Suppressor macrophage (primary cell): ENCODE measurements at regions not wholly inside any gene's neighbourhood (a gene's known extent, or its start where the extent isn't known, plus 50 kb on each side); places are given as distances from the start of the nearest gene placed in this dataset.
"Not testable (repeated sequence)": the region's sequence is repeated elsewhere in the genome, so short reads cannot be mapped to it uniquely, and the experiment has no call there.

Experiments
- DNase-seq, 4 experiments: peaks; one replicate each; pipeline ENCODE4 v3.0.0-alpha.2; 2020 to 2022

DNA sequence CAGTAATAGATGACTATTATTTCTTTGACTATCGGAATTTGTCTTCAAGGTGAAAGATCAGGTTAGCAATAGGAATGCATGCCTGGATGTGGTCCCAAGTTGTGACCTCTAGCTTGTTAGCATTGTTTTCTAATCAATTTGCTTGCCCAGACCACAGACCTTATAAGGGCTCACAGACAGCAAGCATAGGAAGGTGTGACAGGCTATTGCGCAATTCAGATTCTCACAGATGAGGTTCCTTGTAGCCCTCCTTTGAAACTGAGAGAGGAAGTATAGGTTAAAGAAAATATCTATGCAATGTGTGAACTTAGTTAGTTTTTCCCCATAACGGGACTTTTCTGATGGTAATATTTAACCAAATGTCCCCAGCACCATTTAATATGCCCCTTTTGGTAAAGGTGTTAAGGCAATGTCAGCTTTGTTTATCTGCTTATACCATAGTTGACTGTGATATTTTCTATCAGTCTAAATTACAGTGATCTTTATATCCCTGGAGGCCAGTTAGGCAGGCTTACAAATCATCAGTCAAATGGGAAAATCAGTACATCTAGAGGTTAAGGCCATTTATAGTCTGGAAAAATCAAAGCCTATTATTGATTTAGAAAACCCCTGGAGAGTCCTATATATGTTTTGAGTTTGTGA is 168.1 kb upstream of the MBNL1 start:
- DNase-seq: peak in 3 of 4 experiments; percentile 19 to 48 (median 44)

GRCh38 chr3:152102410-152102809 is 166.3 kb upstream of the MBNL1 start:
- DNase-seq: no peak

- no peak for DNase-seq
These were observed 165.5 kb upstream of the MBNL1 start for GRCh38 chr3:152103257-152103656.

DNA sequence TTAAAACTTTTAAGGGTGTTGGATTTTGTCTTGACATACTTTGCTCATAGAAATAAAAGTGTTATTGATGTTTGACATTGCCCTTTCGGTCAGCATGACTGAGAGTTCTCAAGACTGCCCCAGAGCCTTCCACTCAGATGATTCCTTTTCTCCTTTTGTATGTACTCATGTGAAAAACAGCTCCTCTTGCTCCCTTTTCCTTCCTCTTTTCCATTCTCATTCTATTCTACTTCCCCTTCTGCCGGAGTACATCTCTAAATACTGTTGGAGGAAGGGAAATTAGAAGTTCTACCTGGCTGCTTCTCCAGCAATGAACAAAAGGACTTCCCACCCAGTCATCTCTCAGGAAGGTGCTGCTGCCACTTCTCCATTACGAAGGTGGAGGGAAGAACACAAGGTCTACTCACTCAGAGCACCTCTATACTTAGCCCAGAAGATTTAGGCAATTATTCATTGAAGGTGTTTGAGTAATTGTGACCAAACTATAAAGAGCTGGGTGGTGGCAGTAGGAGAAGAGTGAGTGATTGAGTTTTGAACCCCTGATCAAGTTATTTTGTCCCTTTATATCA is 163.8 kb upstream of the MBNL1 start:
- peak; percentile 41 to 80 (median 64) for DNase-seq

DNA sequence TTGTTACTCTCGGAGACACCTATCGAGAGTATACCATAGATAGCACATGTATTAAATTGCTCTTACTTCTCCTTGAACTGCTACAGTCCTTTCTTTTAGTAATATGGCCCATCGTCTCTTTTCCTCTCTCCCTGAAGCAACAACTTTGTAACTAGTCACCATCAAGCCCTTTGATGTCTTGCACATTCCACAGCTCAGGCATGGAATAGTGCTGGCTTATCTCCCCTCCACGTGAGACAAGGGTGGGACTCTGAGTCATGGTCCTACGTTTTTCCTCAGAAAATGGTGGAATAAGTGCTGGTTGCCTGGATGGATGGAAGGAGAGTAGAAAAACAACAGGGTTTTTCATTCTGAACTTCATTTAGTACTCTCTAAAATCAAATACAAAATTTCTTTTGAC is 163.3 kb upstream of the MBNL1 start:
- DNase-seq: no peak

GRCh38 chr3:152109038-152109437 is 159.7 kb upstream of the MBNL1 start:
- no peak for DNase-seq

DNA sequence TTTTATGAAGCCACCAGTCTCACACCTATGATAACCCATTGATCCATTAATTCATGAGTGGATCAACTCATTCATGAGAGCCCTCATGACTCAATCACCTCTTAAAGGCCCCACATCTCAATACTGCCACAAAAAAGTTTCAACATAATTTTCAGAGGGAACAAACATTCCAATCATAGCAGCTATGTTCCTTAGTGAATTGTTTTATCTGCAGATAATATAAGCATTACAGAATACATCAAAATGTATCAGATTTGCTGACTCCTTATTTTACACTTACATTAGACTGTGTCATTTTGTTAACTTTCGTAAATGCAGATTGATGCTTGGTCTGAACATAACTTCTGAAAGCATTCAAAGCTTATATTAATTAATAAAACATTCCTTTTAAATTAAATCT is 155.3 kb upstream of the MBNL1 start:
- no peak for DNase-seq

DNA sequence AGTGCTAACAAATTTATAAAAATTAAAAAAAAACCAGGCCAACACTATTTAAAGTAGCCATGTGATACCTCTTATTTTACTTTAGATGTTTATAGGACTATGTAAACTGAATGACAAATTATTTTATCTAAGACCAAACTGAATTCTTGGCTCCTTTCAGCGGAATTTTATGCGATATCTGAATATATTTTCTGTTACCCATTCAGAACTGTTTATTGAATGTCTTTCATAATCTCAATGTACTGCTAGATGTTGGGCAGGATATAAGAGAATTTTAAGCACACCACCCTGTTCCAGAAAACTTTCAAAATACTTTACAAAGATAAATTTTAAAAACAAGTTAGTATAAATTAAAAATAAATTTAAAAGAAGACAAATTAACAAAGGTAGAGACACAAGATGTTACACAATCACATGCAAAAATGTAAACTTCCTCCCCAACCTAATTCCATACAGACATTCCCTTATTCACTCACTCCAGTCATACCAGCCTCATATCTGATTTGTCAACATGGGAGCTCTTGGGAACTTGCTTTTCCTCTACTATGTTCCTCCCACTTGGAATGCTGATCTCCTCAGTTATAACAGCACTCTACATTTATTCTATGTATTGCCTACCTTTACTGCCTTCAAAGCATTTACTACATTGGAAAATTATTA is 154.6 kb upstream of the MBNL1 start:
- DNase-seq: no peak

DNA sequence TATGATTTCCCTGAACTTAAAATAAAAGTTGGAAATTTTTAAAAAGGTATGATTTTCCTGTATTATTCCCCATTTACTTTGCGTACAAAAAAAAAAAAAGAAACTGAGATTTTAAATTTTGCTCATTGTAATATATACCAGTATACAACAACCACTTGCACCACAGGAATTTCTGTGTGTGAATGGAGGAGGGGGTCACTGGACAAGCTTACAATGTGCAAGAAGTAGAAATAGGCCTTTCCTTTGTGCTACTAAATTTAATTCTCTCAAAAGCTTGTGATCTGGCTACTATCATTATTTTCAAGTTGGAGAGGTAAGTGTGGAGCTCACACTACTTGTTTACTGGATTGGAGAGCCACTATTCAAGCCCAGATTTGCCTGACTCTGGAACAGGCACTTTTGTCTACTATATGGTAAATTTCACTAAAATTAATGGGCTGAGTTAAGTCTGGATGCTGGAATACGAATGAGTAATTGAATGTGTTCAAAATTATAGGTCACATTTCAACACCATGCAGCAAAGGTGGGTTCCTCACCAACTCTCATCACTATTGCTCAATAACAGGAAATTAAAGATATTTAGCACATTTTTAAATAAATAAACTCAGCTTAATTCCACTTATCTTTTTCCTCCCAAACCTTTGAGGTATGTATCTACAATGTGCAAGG is 148.0 kb upstream of the MBNL1 start:
- DNase-seq: no peak

- no peak for DNase-seq
These were observed 147.5 kb upstream of the MBNL1 start for GRCh38 chr3:152121270-152121636.

- DNase-seq: no peak
These were observed 145.9 kb upstream of the MBNL1 start for GRCh38 chr3:152122851-152123250.

DNA sequence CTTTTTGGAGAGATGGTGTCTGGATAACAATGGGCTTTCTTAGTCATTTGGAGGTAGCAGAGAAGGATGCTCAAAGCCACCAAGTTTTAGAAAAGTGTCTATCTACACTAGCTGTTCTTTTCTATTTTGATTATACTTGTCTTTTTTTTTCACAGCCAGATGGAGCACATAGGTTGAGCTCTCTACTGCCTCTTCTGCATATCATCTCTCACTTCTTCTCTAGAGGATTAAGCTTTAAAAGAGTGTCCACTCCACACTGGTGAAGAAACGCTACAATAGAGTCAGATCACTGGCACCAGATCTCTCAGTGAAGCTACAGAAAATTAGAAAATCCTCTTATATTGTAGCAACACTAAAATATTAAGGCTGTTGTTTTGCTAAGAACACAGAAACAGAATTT is 145.3 kb upstream of the MBNL1 start:
- DNase-seq: no peak

DNA sequence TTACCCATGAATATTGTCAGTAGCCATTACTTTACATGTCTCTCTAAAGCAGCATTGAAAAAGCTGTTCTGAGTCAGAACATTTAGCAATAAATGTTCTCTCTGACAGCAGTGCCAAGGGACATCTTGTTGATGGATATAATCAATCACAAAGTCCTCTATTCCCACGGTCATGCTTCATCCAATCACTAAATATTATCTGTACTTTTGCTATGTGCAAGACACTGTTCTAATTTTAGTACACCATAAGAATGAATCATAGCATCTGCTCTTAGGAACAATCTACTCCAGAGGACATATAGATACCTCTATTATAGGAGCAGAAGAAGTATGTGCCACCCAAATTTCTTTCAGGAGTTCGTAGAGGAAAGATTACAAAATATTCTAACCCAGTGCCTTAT is 142.5 kb upstream of the MBNL1 start:
- no peak for DNase-seq

- DNase-seq: no peak
These were observed 141.7 kb upstream of the MBNL1 start for GRCh38 chr3:152127058-152127457.

- DNase-seq: no peak
These were observed 140.4 kb upstream of the MBNL1 start for GRCh38 chr3:152128356-152128755.

GRCh38 chr3:152139651-152140050 is 129.1 kb upstream of the MBNL1 start:
- DNase-seq: no peak

DNA sequence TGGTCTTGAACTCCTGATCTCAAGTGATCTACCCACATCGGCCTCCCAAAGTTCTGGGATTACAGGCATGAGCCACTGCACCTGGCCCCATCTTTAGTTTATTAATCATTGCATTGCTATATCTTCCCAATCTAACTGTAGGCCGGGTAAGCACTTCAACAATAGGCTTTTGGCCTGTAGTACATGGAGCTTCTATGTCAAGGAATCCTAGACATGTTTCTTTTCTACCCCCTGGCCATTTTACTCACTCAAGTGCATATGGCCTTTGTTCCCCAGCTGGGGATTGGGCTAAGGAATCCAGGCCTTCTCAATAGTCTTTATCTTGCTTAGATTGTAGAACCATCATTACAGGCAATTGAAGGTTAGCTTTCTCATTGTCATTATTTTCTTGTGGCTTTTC is 122.3 kb upstream of the MBNL1 start:
- DNase-seq: no peak

DNA sequence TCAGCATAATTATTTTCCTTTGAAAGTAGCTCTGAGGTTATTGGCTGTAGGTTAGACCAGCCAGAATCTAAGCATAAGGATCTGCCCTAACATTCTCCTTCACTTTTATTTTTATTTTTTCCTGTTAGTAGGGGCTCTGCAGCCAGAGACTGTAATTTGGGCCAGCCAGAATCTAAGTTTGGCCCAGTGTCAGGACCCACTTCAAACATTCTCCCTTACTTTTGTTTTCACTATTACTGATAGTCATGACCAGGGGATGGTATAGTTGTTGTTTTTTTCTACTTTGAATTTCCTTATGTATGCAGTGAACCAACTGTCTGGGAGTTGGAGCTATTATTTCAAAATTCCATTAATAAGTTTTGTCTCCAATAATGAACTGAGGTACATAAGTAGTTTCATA is 121.0 kb upstream of the MBNL1 start:
- DNase-seq: no peak

- DNase-seq: no peak
These were observed 120.2 kb upstream of the MBNL1 start for GRCh38 chr3:152148579-152148978.

- DNase-seq: no peak
These were observed 118.9 kb upstream of the MBNL1 start for GRCh38 chr3:152149832-152150231.

DNA sequence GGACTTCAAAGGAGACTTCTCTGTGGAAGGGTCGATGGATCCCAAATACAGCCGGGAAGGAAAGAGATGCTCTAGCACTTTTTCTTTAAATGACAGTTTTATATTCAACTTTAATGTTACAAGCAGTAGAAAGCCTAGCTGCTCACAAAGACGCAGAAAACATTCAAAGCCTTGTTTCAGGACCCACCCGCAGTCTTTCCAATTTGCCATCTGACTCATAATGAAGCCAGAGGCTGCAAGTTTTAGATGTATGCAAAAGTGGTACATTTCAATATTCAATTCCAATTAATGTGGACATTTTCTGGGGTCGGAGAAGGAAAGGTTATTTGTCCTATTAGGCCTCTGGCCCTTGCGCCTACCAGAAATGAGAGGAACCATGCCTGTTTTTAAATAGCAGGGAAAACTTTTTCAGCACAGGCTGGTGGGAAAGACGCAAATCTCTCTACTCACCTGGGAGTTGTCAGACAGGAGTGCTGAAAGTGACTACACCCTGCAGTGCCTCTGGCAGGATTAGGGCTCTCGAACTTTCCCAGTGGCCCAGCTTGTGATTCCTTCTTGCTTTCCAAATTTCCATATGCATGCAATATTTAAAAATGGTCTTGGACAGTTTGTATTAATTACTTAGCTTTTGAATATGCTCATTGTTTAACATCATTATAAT is 117.4 kb upstream of the MBNL1 start:
- DNase-seq: no peak

- not testable (repeated sequence) for DNase-seq
These were observed 116.6 kb upstream of the MBNL1 start for GRCh38 chr3:152151877-152152765.
